GM23338 (cell line): ENCODE measurements at regions not wholly inside any gene's neighbourhood (a gene's known extent, or its start where the extent isn't known, plus 50 kb on each side); places are given as distances from the start of the nearest gene placed in this dataset.

ENCODE experiments used
- ATAC-seq: fragments of 200-7000 bp; cut with Tn5 transposase; 3 replicates; pipeline ENCODE4 v1.9.1; 2020
- DNase-seq: peaks from one replicate; pipeline ENCODE4 v3.0.0-alpha.2; 2015; ENCODE audit warnings: low spot score
- H2AFZ ChIP-seq: fragments of 200-600 bp; sonication (generic); 2 replicates; pipeline ENCODE4 v1.8.0; 2016; ENCODE audit warnings: antibody characterized with exemption, mild to moderate bottlenecking, moderate library complexity
- H3F3A ChIP-seq: fragments of 200-600 bp; sonication (generic); replicated peaks from 2 replicates; pipeline ENCODE4 v1.8.0; 2017; ENCODE audit warnings: antibody characterized with exemption, mixed run types, low read depth
- H3K27ac ChIP-seq: fragments of 200-600 bp; sonication (generic); 2 replicates; pipeline ENCODE4 v1.6.1; 2016; ENCODE audit warnings: low read depth
- H3K27me3 ChIP-seq: fragments of 200-600 bp; sonication (generic); 2 replicates; pipeline ENCODE4 v1.8.0; 2016; ENCODE audit warnings: mild to moderate bottlenecking, mixed run types, moderate library complexity; ENCODE audit not compliant: insufficient read depth
- H3K36me3 ChIP-seq: fragments of 200-600 bp; sonication (generic); 2 replicates; pipeline ENCODE4 v1.8.0; 2016; ENCODE audit warnings: mild to moderate bottlenecking; ENCODE audit not compliant: insufficient read depth
- H3K4me1 ChIP-seq: fragments of 200-600 bp; sonication (generic); 2 replicates; pipeline ENCODE4 v1.8.0; 2016; ENCODE audit warnings: mild to moderate bottlenecking, moderate library complexity; ENCODE audit not compliant: insufficient read depth
- H3K4me2 ChIP-seq: fragments of 200-600 bp; sonication (generic); 2 replicates; pipeline ENCODE4 v1.7.1; 2017; ENCODE audit warnings: mixed run types
- H3K4me3 ChIP-seq: fragments of 200-600 bp; sonication (generic); 2 replicates; pipeline ENCODE4 v1.6.1; 2016; ENCODE audit warnings: mixed run types
- H3K79me2 ChIP-seq: fragments of 200-600 bp; sonication (generic); replicated peaks from 2 replicates; pipeline ENCODE4 v1.8.0; 2017; ENCODE audit warnings: mild to moderate bottlenecking; ENCODE audit not compliant: insufficient read depth
- H3K9me2 ChIP-seq: fragments of 200-600 bp; sonication (generic); 2 replicates; pipeline ENCODE4 v1.8.0; 2017; ENCODE audit not compliant: insufficient read depth
- H4K20me1 ChIP-seq: fragments of 200-600 bp; sonication (generic); replicated peaks from 2 replicates; pipeline ENCODE4 v1.8.0; 2017; ENCODE audit warnings: mild to moderate bottlenecking; ENCODE audit not compliant: insufficient read depth
- H3K27ac Mint-ChIP-seq: 2 replicates; pipeline ENCODE4 v1.8.0; 2020; ENCODE audit warnings: inconsistent platforms, mild to moderate bottlenecking, moderate library complexity, mixed read lengths
- H3K27me3 Mint-ChIP-seq: 3 replicates; pipeline ENCODE4 v1.8.0; 2022; ENCODE audit warnings: low read depth, mild to moderate bottlenecking, moderate library complexity, mixed read lengths, inconsistent platforms; ENCODE audit not compliant: insufficient read depth, poor library complexity
- H3K36me3 Mint-ChIP-seq: 3 replicates; pipeline ENCODE4 v1.8.0; 2021; ENCODE audit warnings: low read depth, mild to moderate bottlenecking, inconsistent platforms, moderate library complexity, mixed read lengths
- H3K4me1 Mint-ChIP-seq: 3 replicates; pipeline ENCODE4 v1.8.0; 2020; ENCODE audit warnings: mild to moderate bottlenecking, inconsistent platforms, mixed read lengths
- H3K4me3 Mint-ChIP-seq: 3 replicates; pipeline ENCODE4 v1.8.0; 2021; ENCODE audit warnings: moderate library complexity, mild to moderate bottlenecking, inconsistent platforms, mixed read lengths
- H3K9me3 Mint-ChIP-seq: 3 replicates; pipeline ENCODE4 v1.8.0; 2020; ENCODE audit warnings: moderate library complexity, mild to moderate bottlenecking, inconsistent platforms, mixed read lengths
- CREB1 ChIP-seq: fragments of 250-450 bp; sonication (Bioruptor Pico); IDR thresholded peaks from 2 replicates; pipeline ENCODE4 v1.5.0; 2020; ENCODE audit warnings: low read depth, mild to moderate bottlenecking, moderate library complexity
- EZH2 ChIP-seq: fragments of 200-600 bp; sonication (generic); IDR thresholded peaks from one replicate; pipeline ENCODE4 v1.8.0; 2017; ENCODE audit warnings: antibody characterized with exemption, mild to moderate bottlenecking, low read depth; ENCODE audit not compliant: unreplicated experiment
- EZH2phosphoT487 ChIP-seq: fragments of 200-600 bp; sonication (generic); IDR thresholded peaks from one replicate; pipeline ENCODE4 v1.8.1; 2018; ENCODE audit warnings: antibody characterized with exemption; ENCODE audit not compliant: unreplicated experiment
- JUNB ChIP-seq: IDR thresholded peaks from one replicate; pipeline ENCODE4 v1.6.1; 2016; ENCODE audit warnings: antibody characterized with exemption; ENCODE audit not compliant: unreplicated experiment
- REST ChIP-seq: IDR thresholded peaks from one replicate; pipeline ENCODE4 v1.6.1; 2018; ENCODE audit warnings: antibody characterized with exemption; ENCODE audit not compliant: unreplicated experiment
- STAT1 ChIP-seq: IDR thresholded peaks from one replicate; pipeline ENCODE4 v1.6.1; 2016; ENCODE audit warnings: antibody characterized with exemption; ENCODE audit not compliant: unreplicated experiment
- ZNF114 ChIP-seq: fragments of 250-450 bp; sonication (Bioruptor Pico); IDR thresholded peaks from 2 replicates; pipeline ENCODE4 v1.5.0; 2020; ENCODE audit warnings: mild to moderate bottlenecking, moderate library complexity
- ZNF331 ChIP-seq: fragments of 250-450 bp; sonication (Bioruptor Pico); IDR thresholded peaks from 2 replicates; pipeline ENCODE4 v1.5.0; 2020; ENCODE audit warnings: low read depth, mild to moderate bottlenecking, moderate library complexity
- ZNF462 ChIP-seq: fragments of 250-450 bp; sonication (Bioruptor Pico); IDR thresholded peaks from 2 replicates; pipeline ENCODE4 v1.5.0; 2020; ENCODE audit warnings: mild to moderate bottlenecking, moderate library complexity
- TF ChIP-seq, protein P1 (sequence below), 2 experiments: fragments of 200-600 bp in 1 of 2; sonication (generic) in 1 of 2; conservative IDR thresholded peaks; 2 replicates each; pipeline versions ENCODE4 v1.5.1 to v1.6.1; 2016 to 2017; ENCODE audit warnings: antibody characterized with exemption in 2 of 2, low read depth in 2 of 2, mild to moderate bottlenecking in 2 of 2, moderate library complexity in 1 of 2
- TF ChIP-seq, protein P2 (sequence below): IDR thresholded peaks from 2 replicates; pipeline ENCODE4 v1.6.1; 2016; ENCODE audit warnings: antibody characterized with exemption

DNA sequence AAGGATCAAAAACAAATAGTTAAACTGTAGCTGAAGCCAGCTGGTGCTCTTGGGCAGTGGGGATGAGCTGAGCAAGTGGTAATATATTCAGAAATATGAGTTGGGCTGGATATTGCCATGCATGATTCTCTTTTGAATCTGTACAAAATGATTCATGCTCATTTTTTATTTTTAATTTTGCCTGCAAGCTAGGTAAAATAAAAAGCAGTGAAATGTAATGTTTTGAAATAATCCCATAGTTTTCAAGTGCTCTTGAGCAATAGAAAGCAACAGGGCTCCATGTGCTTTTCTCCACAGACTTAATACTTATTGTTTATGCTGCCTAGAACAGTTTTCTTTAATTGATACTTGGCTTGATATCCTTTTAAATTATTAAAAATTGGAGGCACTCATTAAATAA lies 489.3 kb downstream of the TLE4 start:
- Histone ChIP-seq H3F3A (no peaks in the 10 kb centered on the region), H3K4me1 (peaks cover 11% of the 10 kb centered on the region; the same call in 1 of the 2 replicates), H3K79me2 (no peaks in the 10 kb centered on the region), H3K27ac (no peak overlapping the region), H3K36me3 (no peaks in the 10 kb centered on the region), H3K4me2 (no peak overlapping the region), H3K9me2 (0 out of 2 replicates have a peak, but pooled peaks cover 2% of the 10 kb centered on the region), H3K4me3 (no peak overlapping the region), H3K27me3 (no peaks in the 10 kb centered on the region), H4K20me1 (no peaks in the 10 kb centered on the region), H2AFZ (no peak overlapping the region)
- peaks cover 14% of the 10 kb centered on the region for H3K4me1 Mint-ChIP-seq
- no peak overlapping the region for H3K27ac Mint-ChIP-seq
- DNase-seq (no peak), ATAC-seq (no peak)
- peaks cover 5% of the 10 kb centered on the region; the same call in 1 of the 3 replicates for H3K36me3 Mint-ChIP-seq
- H3K4me3 Mint-ChIP-seq, result no peak overlapping the region
- H3K9me3 Mint-ChIP-seq, result peaks cover 7% of the 10 kb centered on the region
- TF ChIP-seq, protein P1, sequence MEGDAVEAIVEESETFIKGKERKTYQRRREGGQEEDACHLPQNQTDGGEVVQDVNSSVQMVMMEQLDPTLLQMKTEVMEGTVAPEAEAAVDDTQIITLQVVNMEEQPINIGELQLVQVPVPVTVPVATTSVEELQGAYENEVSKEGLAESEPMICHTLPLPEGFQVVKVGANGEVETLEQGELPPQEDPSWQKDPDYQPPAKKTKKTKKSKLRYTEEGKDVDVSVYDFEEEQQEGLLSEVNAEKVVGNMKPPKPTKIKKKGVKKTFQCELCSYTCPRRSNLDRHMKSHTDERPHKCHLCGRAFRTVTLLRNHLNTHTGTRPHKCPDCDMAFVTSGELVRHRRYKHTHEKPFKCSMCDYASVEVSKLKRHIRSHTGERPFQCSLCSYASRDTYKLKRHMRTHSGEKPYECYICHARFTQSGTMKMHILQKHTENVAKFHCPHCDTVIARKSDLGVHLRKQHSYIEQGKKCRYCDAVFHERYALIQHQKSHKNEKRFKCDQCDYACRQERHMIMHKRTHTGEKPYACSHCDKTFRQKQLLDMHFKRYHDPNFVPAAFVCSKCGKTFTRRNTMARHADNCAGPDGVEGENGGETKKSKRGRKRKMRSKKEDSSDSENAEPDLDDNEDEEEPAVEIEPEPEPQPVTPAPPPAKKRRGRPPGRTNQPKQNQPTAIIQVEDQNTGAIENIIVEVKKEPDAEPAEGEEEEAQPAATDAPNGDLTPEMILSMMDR (conservative IDR thresholded peaks at IDR 0.05; ENCODE audit: low read depth in 2 of 2), result no peak
- TF ChIP-seq EZH2phosphoT487 (no peak), ZNF462 (CRISPR knock-in tag) (no peak), CREB1 (CRISPR knock-in tag) (no peak), ZNF331 (CRISPR knock-in tag) (no peak), STAT1 (no peak), ZNF114 (CRISPR knock-in tag) (no peak), EZH2 (no peak), REST (no peak), JUNB (no peak)
- TF ChIP-seq, protein P2, sequence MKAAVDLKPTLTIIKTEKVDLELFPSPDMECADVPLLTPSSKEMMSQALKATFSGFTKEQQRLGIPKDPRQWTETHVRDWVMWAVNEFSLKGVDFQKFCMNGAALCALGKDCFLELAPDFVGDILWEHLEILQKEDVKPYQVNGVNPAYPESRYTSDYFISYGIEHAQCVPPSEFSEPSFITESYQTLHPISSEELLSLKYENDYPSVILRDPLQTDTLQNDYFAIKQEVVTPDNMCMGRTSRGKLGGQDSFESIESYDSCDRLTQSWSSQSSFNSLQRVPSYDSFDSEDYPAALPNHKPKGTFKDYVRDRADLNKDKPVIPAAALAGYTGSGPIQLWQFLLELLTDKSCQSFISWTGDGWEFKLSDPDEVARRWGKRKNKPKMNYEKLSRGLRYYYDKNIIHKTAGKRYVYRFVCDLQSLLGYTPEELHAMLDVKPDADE, result no peak
- H3K27me3 Mint-ChIP-seq, result no peaks in the 10 kb centered on the region
